ENCODE measurements at regions not wholly inside any gene's neighbourhood (a gene's known extent, or its start where the extent isn't known, plus 50 kb on each side); places are given as distances from the start of the nearest gene placed in this dataset.

- TF ChIP-seq CTCF (IDR thresholded peaks at IDR 0.05) (no peak), POLR2A (IDR thresholded peaks at IDR 0.05) (no peak)
Measured at GRCh38 chr17:33749171-33749570, 456.1 kb upstream of the ASIC2 start.
